Stimulated activated memory B cell treated with anti-CD40 and anti-IgM and Interleukin-4, amounts not matched to agents 10 μg/mL and 1 μg/mL and 100 μg/mL, for 72 hours (primary cell): ENCODE measurements at regions not wholly inside any gene's neighbourhood (a gene's known extent, or its start where the extent isn't known, plus 50 kb on each side); places are given as distances from the start of the nearest gene placed in this dataset.

Source experiments
- ATAC-seq: fragments of 150-1000 bp; cut with Tn5 transposase; 2 replicates; pipeline ENCODE4 v1.10.0; 2021
- H3K27ac Mint-ChIP-seq: one replicate; pipeline ENCODE4 v1.8.0; 2022; ENCODE audit warnings: mild to moderate bottlenecking, mixed read lengths
- H3K27me3 Mint-ChIP-seq: one replicate; pipeline ENCODE4 v1.8.0; 2022; ENCODE audit warnings: mixed read lengths
- H3K36me3 Mint-ChIP-seq: one replicate; pipeline ENCODE4 v1.8.0; 2022; ENCODE audit warnings: mixed read lengths
- H3K4me1 Mint-ChIP-seq: one replicate; pipeline ENCODE4 v1.8.0; 2022; ENCODE audit warnings: mixed read lengths
- H3K4me3 Mint-ChIP-seq: one replicate; pipeline ENCODE4 v1.8.0; 2022; ENCODE audit warnings: mild to moderate bottlenecking, moderate library complexity, mixed read lengths
- H3K9me3 Mint-ChIP-seq: one replicate; pipeline ENCODE4 v1.8.0; 2022; ENCODE audit warnings: mixed read lengths

- Mint-ChIP-seq H3K27me3 (no peaks in the 10 kb centered on the region), H3K9me3 (no peaks in the 10 kb centered on the region), H3K36me3 (no peaks in the 10 kb centered on the region), H3K27ac (no peak overlapping the region), H3K4me1 (no peaks in the 10 kb centered on the region), H3K4me3 (no peak overlapping the region)
- no peak for ATAC-seq
These were observed 148.6 kb downstream of the SLC6A15 start for GRCh38 chr12:84764001-84764400.

DNA sequence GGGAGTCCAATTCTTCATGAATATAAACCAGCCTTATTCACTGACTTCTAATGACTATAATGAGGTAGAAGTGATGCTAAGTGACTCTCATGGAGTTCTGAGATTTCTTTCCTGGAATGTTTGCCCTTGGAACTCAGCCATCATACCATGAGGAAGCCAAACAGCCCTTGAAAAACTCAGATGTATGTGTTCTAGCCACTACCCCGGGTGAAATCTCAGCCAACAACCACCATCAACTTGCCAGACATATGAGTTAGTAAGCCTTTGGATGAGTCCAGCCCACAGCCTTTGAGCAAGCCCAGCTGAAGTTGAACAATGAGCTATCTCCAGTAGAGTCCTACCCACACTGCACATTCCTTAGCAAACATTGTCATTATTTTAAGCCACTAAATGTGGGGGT lies 149.5 kb downstream of the SLC6A15 start:
- Mint-ChIP-seq H3K27ac (no peak overlapping the region), H3K4me1 (no peaks in the 10 kb centered on the region), H3K27me3 (no peaks in the 10 kb centered on the region), H3K4me3 (no peak overlapping the region), H3K36me3 (no peaks in the 10 kb centered on the region), H3K9me3 (no peaks in the 10 kb centered on the region)
- no peak for ATAC-seq

DNA sequence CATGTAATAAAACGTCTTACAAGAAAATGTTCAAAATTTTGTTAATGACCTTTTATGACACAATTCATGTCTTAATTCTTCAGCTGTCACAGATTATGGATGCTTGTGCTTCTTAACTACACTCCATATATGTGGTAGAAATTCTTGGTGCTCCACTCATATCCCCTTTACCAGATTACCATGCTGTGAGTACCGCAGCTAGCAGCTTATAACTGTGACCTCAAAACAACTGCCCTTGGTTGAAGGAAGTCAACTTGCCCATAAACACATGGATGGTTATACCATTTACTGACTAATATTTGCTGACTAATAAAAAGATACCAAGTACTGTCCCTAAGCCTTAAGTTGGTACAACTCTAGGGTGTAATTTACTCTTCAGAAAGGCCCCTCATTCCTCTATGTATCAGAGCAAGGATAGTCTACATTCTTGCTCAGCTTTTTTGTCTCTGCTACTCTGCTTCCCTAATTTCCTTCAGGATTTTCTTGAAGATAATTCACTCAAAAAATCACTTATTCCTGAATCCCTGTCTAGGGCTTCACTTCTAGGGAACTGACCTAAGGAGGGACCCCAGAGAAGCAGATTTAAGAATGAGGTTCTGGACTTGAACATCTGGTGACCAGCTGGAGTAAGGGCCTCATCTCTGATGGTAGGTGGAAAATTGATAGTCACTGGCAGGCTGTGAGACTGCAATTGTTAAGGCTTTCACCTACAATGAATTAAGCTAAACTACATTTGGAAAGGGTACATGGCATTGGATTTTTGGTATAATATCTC lies 152.3 kb downstream of the SLC6A15 start:
- H3K27ac Mint-ChIP-seq: no peak overlapping the region
- no peaks in the 10 kb centered on the region for H3K4me1 Mint-ChIP-seq
- no peaks in the 10 kb centered on the region for H3K9me3 Mint-ChIP-seq
- H3K27me3 Mint-ChIP-seq: no peaks in the 10 kb centered on the region
- no peaks in the 10 kb centered on the region for H3K36me3 Mint-ChIP-seq
- H3K4me3 Mint-ChIP-seq: no peak overlapping the region
- ATAC-seq: no peak

- Mint-ChIP-seq H3K27ac (no peak overlapping the region), H3K4me1 (no peaks in the 10 kb centered on the region), H3K27me3 (no peaks in the 10 kb centered on the region), H3K36me3 (no peaks in the 10 kb centered on the region), H3K9me3 (no peaks in the 10 kb centered on the region), H3K4me3 (no peak overlapping the region)
- ATAC-seq: no peak
These were observed 154.6 kb downstream of the SLC6A15 start for GRCh38 chr12:84757978-84758377.

GRCh38 chr12:84756961-84757360 lies 155.6 kb downstream of the SLC6A15 start:
- Mint-ChIP-seq H3K9me3 (no peaks in the 10 kb centered on the region), H3K36me3 (no peaks in the 10 kb centered on the region)
- no peak for ATAC-seq

GRCh38 chr12:84745127-84745526 lies 167.5 kb downstream of the SLC6A15 start:
- Mint-ChIP-seq H3K27ac (no peak overlapping the region), H3K4me3 (no peak overlapping the region), H3K27me3 (no peaks in the 10 kb centered on the region), H3K4me1 (no peaks in the 10 kb centered on the region), H3K9me3 (no peaks in the 10 kb centered on the region), H3K36me3 (no peaks in the 10 kb centered on the region)
- ATAC-seq: no peak

More at GRCh38 chr12:84756961-84757360, 155.6 kb downstream of the SLC6A15 start:
- Mint-ChIP-seq H3K27me3 (no peaks in the 10 kb centered on the region), H3K4me1 (no peaks in the 10 kb centered on the region), H3K4me3 (no peak overlapping the region), H3K27ac (no peak overlapping the region)

- Mint-ChIP-seq H3K9me3 (no peaks in the 10 kb centered on the region), H3K4me1 (no peaks in the 10 kb centered on the region), H3K4me3 (no peak overlapping the region), H3K36me3 (no peaks in the 10 kb centered on the region), H3K27ac (no peak overlapping the region), H3K27me3 (no peaks in the 10 kb centered on the region)
- no peak for ATAC-seq
These were observed 170.9 kb downstream of the SLC6A15 start for GRCh38 chr12:84741692-84742091.

GRCh38 chr12:84741031-84741430 lies 171.6 kb downstream of the SLC6A15 start:
- Mint-ChIP-seq H3K9me3 (no peaks in the 10 kb centered on the region), H3K4me3 (no peak overlapping the region), H3K27ac (no peak overlapping the region), H3K27me3 (no peaks in the 10 kb centered on the region), H3K36me3 (no peaks in the 10 kb centered on the region), H3K4me1 (no peaks in the 10 kb centered on the region)
- ATAC-seq: no peak

DNA sequence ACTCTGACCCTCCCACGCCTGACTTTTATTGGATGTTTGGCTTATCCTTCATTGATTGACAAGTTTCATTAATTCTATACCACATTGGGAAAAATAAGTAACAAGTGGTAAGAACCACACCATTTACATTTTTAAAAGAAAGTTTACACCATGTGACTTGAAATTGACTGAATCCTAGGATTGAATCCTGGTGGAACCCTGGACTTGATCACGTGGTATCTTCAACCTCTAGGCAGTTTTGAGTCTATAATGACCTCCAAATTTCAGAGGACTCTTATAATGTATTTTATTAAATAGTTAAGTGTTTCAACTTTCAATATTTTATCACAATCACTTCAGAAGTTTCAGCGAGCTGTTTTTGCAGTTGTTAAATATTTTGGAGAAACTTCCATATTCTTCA lies 172.0 kb downstream of the SLC6A15 start:
- Mint-ChIP-seq H3K9me3 (no peaks in the 10 kb centered on the region), H3K27me3 (no peaks in the 10 kb centered on the region), H3K27ac (no peak overlapping the region), H3K4me3 (no peak overlapping the region), H3K4me1 (no peaks in the 10 kb centered on the region), H3K36me3 (no peaks in the 10 kb centered on the region)
- ATAC-seq: no peak

DNA sequence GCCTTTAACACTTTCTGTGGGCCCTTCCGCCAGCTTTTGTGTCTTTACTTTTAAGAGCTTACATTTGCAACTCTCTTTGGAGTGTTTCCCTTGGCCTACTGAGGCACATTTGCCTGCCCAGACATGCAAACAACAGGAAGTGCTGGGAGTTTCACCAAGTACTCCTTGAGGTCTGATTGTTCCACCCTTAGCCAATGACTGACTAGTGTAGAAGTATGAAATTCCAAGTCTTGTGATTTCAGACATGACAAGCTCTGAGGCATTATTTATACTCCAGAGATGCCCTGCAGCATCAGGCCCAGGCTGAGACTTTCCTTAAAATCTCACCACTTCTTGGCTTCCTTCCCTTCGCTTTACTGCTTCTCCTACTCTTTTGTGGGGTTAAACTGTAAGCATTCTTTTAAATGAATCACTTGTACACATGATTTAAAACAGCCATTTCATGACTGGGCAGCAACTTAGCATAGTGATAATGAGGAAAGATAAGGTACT lies 174.1 kb downstream of the SLC6A15 start:
- Mint-ChIP-seq H3K27ac (no peak overlapping the region), H3K4me3 (no peak overlapping the region), H3K9me3 (no peaks in the 10 kb centered on the region), H3K4me1 (no peaks in the 10 kb centered on the region), H3K36me3 (no peaks in the 10 kb centered on the region), H3K27me3 (no peaks in the 10 kb centered on the region)
- ATAC-seq: no peak

DNA sequence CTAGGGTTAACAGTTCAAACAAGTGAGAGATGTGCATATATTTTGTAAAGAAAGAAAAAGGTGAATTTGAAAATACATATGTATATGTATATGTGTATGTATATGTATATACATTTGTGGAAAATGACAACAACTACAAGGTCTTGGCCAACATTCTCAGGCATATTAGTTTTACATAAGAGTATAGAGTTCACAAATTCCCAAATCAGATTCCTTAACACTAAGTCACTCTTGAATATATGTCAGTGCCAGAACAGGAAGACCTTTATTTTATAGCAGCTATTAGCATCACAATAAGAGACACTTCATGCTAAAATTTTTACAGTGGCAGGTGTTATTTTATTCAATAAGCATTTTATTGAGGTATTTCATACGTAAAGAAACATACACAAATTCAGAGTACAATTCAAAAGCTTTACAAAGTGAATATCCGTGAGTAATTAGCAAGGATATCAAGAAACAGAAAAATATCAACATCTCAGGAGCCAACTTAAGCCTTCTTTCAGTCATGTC lies 179.7 kb downstream of the SLC6A15 start:
- no peak overlapping the region for H3K27ac Mint-ChIP-seq
- no peak for ATAC-seq
- H3K4me3 Mint-ChIP-seq: no peak overlapping the region
- H3K9me3 Mint-ChIP-seq: no peaks in the 10 kb centered on the region
- no peaks in the 10 kb centered on the region for H3K4me1 Mint-ChIP-seq
- no peaks in the 10 kb centered on the region for H3K36me3 Mint-ChIP-seq
- no peaks in the 10 kb centered on the region for H3K27me3 Mint-ChIP-seq

DNA sequence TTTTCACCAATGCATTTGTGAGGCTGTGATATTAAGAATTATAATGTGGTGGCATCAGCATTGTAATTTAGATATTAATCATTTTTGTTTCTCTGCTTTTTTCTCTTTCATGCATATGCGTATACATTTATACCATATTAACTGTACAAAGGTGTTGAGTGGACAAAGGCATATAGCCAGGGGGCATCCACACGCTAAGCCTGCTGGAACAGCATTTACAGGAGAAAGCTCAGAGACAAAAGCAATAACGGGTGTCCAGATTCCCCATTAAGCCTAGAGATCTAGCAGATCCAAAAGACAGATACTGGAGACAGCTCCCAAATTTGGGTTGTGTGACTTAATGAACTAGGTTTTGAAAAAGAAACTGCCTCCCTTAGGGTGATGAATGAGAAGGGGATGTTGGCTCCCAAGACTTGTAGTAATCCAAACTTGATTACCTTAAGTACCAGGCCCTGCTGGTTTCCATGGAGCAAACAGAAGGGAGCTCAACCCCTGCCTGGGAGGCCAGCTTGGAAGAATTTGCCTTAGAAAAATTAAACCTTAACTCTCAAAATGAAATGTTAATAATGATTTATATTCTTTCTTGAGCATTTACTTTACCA lies 181.9 kb downstream of the SLC6A15 start:
- no peak overlapping the region for H3K27ac Mint-ChIP-seq
- H3K36me3 Mint-ChIP-seq: no peaks in the 10 kb centered on the region
- no peak for ATAC-seq
- no peak overlapping the region for H3K4me3 Mint-ChIP-seq
- peaks cover under 1% of the 10 kb centered on the region for H3K9me3 Mint-ChIP-seq
- no peaks in the 10 kb centered on the region for H3K27me3 Mint-ChIP-seq
- no peaks in the 10 kb centered on the region for H3K4me1 Mint-ChIP-seq

DNA sequence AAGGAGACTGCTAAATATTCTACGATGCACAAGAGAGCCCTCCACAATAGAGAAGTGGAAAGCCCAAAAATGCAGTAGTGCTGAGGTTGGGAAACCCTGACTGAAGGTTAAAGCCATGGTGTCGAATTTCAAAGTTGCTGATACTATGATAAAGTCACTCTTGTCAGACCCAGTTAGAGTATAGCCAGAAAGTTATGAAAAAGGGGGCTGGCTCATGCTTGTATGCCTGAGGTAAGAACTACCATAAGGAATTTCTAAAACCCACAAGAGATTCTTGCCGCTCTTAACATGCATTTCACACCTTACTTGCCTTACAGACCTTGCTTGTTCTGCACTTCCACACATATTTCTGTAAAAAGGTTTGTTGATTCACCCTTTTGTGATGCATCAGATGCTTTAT lies 184.6 kb downstream of the SLC6A15 start:
- Mint-ChIP-seq H3K36me3 (no peaks in the 10 kb centered on the region), H3K27ac (no peak overlapping the region), H3K27me3 (no peaks in the 10 kb centered on the region), H3K4me1 (no peaks in the 10 kb centered on the region), H3K4me3 (no peak overlapping the region), H3K9me3 (peaks cover 3% of the 10 kb centered on the region)
- no peak for ATAC-seq

DNA sequence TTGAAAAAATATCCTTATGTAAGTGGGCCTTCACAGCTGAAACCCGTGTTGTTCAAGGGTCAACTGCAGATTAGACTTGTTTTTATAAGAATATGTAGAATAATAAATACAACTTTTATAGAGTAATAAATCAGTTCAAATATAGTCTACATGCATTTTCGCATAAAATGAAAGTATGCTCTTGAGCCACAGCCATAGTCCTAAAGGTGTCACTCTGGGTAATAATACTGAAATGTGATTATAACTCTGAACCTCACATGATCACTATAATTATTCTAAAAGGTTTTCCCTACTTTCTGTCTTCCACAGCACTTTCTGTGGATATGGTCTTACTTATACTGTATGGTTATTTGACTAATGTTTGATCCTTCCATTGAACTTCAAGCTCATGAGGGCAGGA lies 185.8 kb downstream of the SLC6A15 start:
- Mint-ChIP-seq H3K9me3 (peaks cover 3% of the 10 kb centered on the region), H3K36me3 (no peaks in the 10 kb centered on the region), H3K4me3 (no peak overlapping the region), H3K27ac (no peak overlapping the region), H3K27me3 (no peaks in the 10 kb centered on the region), H3K4me1 (no peaks in the 10 kb centered on the region)
- no peak for ATAC-seq

- no peak for ATAC-seq
- H3K4me1 Mint-ChIP-seq: no peaks in the 10 kb centered on the region
These were observed 188.6 kb downstream of the SLC6A15 start for GRCh38 chr12:84723988-84724387.

DNA sequence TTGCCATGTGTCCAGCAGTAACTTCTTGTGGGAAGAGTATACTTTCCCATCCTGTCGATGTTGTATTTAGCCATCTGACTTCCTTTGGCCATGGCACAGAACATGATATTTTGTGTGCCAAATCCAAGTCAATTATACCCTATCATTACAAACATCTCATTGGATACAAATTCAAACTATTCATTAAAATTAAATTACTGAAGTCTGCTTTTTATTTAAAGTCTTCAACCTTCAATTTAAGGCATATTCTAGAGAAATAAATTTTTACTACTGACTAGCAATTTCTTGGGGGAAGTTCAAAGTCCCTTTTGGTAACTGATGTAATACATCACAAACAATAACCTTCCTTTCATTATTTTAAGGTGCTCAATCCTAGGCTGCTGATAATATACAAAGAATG lies 192.6 kb downstream of the SLC6A15 start:
- Mint-ChIP-seq H3K4me3 (no peak overlapping the region), H3K9me3 (no peaks in the 10 kb centered on the region), H3K27ac (no peak overlapping the region), H3K27me3 (no peaks in the 10 kb centered on the region), H3K36me3 (no peaks in the 10 kb centered on the region), H3K4me1 (no peaks in the 10 kb centered on the region)
- no peak for ATAC-seq

More at GRCh38 chr12:84723988-84724387, 188.6 kb downstream of the SLC6A15 start:
- Mint-ChIP-seq H3K4me3 (no peak overlapping the region), H3K27ac (no peak overlapping the region), H3K27me3 (no peaks in the 10 kb centered on the region), H3K9me3 (peaks cover 3% of the 10 kb centered on the region), H3K36me3 (no peaks in the 10 kb centered on the region)
